HG03280 (cell line): ENCODE measurements at regions not wholly inside any gene's neighbourhood (a gene's known extent, or its start where the extent isn't known, plus 50 kb on each side); places are given as distances from the start of the nearest gene placed in this dataset.

Experiments
- ATAC-seq: cut with Tn5 transposase; IDR thresholded peaks from one replicate; pipeline ENCODE4 v1.9.1; 2021; ENCODE audit warnings: mild to moderate bottlenecking, moderate library complexity; ENCODE audit not compliant: unreplicated experiment

- no peak for ATAC-seq
Observed at GRCh38 chr1:83813576-83813975, 185.4 kb downstream of the TTLL7 start.

DNA sequence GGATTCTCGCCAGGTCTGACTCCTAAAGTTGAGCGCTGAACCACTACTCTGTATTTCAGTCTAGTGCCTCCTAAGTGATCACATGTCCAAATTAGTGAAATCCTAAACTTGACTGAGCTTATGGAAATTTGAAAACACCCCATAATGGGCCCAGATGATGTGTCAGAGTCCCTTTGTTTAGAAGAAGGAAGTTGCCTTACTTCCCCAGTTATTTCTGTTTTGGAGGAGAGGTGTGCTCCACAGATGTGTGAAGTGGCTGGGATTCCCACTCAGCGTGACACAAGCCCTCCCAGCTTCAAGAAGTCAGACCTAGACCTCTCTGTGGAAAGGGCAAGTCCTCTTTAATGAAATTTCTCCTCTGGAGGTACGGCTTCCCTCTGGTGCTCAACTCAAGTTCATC is 188.8 kb downstream of the TTLL7 start:
- no peak for ATAC-seq

GRCh38 chr1:83808536-83808935 is 190.4 kb downstream of the TTLL7 start:
- ATAC-seq: no peak

GRCh38 chr1:83807821-83808220 is 191.1 kb downstream of the TTLL7 start:
- no peak for ATAC-seq

DNA sequence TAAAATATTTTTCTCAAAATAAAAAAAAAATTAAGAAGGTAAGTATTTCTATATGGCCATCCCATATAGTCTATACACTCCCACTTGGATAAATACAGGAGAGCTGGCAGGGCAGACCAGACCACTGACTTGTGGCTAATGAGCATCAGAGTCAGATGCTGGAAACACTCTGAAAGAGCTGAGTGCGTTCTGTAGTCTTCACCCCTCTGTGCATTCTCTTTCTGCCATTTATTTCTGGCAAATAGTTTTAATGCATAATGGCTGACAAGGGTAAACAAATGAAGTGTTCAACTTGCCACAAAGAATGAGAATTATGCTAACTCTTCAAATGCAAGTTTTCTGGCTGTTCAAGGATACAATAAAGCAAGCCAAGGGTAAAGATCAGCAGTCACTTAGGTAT is 191.7 kb downstream of the TTLL7 start:
- ATAC-seq: no peak

- no peak for ATAC-seq
Observed at GRCh38 chr1:83805921-83806320, 193.0 kb downstream of the TTLL7 start.

GRCh38 chr1:83802460-83803152 is 196.3 kb downstream of the TTLL7 start:
- ATAC-seq: no peak

DNA sequence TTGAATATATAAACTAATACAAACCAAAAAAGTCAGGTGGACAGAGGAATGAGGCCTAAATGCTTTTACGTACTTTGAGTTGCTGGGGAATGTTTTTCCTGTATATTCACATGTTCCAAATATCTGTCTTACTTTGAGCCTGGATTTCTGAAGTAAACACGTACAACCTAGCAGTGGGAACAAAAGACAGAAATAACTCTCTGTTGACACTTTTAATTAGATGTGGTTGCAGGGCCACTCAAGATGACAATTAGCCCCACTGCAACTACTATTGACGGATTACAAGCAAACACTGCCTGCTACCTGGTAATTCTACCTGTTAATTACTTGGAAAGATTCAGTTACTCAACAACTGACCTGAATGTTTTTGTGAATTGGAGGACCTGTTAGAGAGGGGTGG is 196.9 kb downstream of the TTLL7 start:
- ATAC-seq: no peak

- no peak for ATAC-seq
Observed at GRCh38 chr1:83800066-83800465, 198.9 kb downstream of the TTLL7 start.

- ATAC-seq: no peak
Observed at GRCh38 chr1:83799594-83799993, 199.3 kb downstream of the TTLL7 start.

DNA sequence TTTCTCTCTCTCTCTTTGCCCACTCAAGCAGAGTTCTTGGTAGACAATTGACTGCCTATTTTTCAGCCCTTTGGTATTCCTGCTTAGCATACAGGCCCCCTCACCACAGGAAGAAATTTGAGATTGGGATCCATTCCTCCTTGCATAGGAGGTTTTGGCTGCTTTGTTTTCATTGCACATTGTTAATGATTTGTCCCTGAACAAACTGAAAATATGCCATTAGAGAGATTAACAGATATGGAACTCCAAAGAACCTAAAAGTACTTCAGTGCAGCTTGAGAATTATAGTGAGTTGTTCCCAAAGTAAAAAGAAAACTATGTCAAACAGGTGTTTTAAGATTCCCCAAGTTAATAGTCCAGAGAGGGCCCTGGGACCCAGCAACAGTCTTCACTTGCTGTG is 200.0 kb downstream of the TTLL7 start:
- ATAC-seq: no peak

DNA sequence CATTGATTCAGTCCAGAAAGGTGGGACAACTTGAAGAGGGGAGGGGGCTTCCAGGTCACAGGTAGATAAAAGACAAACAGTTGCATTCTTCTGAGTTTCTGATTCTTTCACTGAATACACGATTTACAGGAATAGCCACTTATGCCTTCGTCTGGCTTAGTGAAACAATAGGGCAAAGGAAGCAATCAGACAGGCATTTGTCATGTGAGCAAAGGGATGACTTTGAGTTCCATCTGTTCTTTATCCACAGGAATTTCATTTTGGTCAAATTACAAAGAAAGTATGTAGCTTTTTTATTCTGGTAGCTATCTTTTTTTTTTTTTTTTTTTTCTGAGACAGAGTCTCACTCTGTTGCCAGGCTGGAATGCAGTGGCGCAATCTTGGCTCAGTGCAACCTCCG is 202.5 kb downstream of the TTLL7 start:
- ATAC-seq: no peak

- peak; percentile 62 for ATAC-seq
Observed at GRCh38 chr1:83794384-83794783, 204.5 kb downstream of the TTLL7 start.

DNA sequence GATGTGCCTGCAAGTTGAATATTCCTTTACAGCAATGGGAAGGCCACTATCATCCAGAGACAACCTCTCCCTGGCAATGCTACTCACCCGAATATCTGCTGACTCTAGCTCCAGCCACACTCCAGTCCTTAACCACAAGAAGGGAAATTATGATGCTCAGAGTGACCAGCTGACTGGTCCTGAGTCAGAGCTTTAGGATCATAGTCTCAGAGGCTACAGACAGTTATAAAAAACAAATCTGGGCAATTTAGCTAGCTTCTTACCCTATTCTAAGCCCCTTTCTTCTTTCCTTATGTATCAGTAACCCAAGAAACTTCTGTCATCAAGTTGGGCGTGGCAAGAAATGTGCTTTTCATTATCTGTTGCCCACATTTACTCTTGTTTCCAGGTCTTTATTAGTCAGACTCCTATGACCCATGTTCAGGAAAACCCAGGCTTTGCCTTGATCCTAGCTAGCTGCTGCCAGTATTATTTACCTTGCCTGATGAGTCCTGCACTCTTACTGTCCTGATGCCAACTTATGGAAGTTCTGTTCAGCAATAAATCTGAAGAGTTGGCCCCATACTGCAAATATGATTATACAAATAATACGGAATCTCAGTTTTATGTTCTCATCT is 207.0 kb downstream of the TTLL7 start:
- no peak for ATAC-seq

DNA sequence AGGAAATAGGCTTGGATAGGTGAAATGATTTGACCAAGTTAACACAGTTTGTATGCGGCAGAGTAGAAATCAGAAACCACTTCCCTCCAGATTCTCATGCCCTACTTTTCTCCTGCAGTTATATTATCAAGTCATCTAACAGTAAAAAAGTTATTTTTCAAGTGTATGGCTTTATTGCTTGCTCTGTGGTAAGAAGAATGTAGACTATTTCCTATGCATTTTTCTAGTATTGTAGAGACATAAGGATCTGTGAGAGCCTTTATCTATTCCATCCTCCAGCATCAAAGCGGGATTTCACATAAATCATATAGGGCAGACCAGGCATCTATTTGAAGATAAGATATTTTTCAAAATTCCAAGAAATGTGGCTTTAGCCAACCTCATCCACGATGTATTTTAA is 208.5 kb downstream of the TTLL7 start:
- ATAC-seq: no peak

DNA sequence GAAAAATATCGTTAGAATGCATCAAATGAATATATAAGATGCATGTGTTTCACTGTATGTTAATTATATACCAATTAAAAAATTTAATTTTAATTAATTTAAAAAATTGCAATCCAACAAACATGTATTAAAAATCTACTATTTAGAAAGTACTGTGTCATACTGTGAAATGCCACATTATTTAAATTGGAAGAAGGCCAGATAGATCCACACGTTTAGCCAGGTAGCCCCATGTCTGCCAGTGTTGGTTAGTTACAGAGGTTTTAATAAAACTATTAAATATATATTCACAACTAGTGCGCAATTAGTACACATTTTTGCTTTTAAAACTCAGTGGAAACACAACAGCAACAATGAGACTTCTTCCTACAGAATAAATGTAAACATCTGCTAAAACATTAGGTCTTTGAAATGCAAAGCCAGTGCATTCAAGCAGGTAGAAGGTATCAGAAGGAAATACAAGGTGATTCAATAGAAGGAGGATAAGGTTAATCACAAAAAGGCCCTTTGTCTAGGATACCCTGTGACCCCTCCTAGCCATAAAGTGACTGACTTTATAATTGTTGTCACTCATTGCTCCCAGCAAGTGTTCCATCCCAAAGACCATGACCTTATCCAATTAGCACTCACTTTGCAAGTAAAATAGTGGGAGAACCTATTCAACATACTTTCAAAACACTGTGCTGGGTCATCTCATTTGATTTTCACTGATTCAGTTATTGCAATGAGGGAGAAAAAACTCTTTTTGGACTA is 211.5 kb downstream of the TTLL7 start:
- no peak for ATAC-seq

GRCh38 chr1:83781667-83782066 is 217.3 kb downstream of the TTLL7 start:
- ATAC-seq: no peak

GRCh38 chr1:83779565-83779964 is 219.4 kb downstream of the TTLL7 start:
- no peak for ATAC-seq

DNA sequence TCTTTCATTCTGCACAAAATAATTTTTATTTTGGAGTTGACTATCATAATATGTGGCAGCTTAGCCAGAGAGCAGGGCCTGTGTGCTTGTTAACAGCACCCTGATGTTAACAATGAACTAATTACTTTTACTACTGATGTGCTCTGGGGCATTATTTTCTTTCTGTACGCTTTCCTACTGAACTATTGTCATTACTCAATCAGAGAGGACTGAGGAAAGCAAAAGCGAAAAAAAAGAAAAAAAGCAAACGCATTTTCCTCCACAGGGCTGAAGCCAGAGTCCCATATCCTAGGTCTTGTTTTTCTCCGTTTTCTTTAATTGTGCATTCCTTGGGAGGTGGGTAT is 221.2 kb downstream of the TTLL7 start:
- no peak for ATAC-seq

DNA sequence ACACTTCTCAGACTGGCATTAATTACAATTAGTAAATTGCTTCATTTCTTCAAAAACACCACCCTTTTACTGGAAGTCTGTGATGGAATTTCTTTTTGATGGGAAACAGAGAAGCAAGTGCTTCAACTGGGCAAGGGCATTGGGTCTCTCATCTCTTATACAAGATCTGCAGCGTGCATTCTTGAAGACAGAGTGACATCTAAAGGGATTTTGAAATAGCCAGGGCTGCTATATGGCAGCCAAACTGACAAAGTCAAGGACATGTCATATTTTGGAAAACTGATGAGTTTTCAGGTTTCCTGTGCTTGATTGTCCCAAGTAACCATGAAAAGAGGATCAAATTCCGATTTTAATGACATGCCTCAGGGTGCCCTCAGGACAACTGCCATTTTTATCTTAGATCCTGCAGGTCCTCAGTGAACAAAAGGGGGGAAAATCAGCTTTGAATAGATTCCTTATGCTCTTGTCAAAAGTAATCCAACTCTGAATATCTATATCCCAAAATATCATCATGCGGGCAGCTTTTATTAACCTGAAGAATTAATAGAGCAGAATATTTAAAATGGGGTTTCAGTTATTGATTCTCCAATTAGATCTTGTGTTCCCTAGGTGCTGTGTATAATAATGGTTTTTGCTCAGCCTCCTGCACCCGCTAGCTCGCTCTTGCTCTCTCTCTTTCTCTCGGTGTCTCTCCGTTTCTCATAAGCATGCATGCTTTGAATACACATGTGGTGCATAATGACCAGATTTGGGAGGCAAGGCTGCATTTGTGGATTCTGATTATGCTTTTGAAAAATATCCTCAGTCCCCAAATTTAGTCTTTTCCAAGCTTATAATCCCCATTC is 221.8 kb downstream of the TTLL7 start:
- ATAC-seq: no peak

GRCh38 chr1:83775977-83776603 is 222.8 kb downstream of the TTLL7 start:
- ATAC-seq: no peak
